Nephron (organoid): ENCODE measurements at regions not wholly inside any gene's neighbourhood (a gene's known extent, or its start where the extent isn't known, plus 50 kb on each side); places are given as distances from the start of the nearest gene placed in this dataset.

Experiments used
- H3K27ac Mint-ChIP-seq, 3 experiments: 2 replicates each; pipeline ENCODE4 v1.8.0; 2020; ENCODE audit warnings: mixed read lengths in 3 of 3, mild to moderate bottlenecking in 2 of 3, moderate library complexity in 1 of 3
- H3K27me3 Mint-ChIP-seq: 2 replicates; pipeline ENCODE4 v1.8.0; 2021; ENCODE audit warnings: low read depth, mild to moderate bottlenecking, moderate library complexity, mixed read lengths
- H3K36me3 Mint-ChIP-seq: 2 replicates; pipeline ENCODE4 v1.8.0; 2020; ENCODE audit warnings: low read depth, mixed read lengths
- H3K4me1 Mint-ChIP-seq: 2 replicates; pipeline ENCODE4 v1.8.0; 2020; ENCODE audit warnings: mixed read lengths
- H3K4me3 Mint-ChIP-seq, 3 experiments: 2 replicates each; pipeline ENCODE4 v1.8.0; 2020; ENCODE audit warnings: mild to moderate bottlenecking in 3 of 3, mixed read lengths in 3 of 3, moderate library complexity in 2 of 3
- H3K9me3 Mint-ChIP-seq: 2 replicates; pipeline ENCODE4 v1.8.0; 2020; ENCODE audit warnings: mixed read lengths
- CTCF ChIP-seq, 3 experiments: fragments of 200-600 bp; sonication (generic); IDR thresholded peaks; one replicate each; pipeline ENCODE4 v1.5.0; 2021; ENCODE audit warnings: antibody characterized with exemption in 3 of 3; ENCODE audit not compliant: unreplicated experiment in 3 of 3

- TF ChIP-seq CTCF (IDR thresholded peaks at IDR 0.05; ENCODE audit: unreplicated experiment in 3 of 3): no peak
- no peaks in the 10 kb centered on the region for H3K4me1 Mint-ChIP-seq
- H3K9me3 Mint-ChIP-seq: peaks cover 3% of the 10 kb centered on the region
- no peaks in the 10 kb centered on the region for H3K27me3 Mint-ChIP-seq
- no peak overlapping the region for H3K4me3 Mint-ChIP-seq
- H3K36me3 Mint-ChIP-seq: no peaks in the 10 kb centered on the region
- no peak overlapping the region for H3K27ac Mint-ChIP-seq
These were observed 1050.0 kb upstream of the GHITM start for GRCh38 chr10:83089335-83089734.

DNA sequence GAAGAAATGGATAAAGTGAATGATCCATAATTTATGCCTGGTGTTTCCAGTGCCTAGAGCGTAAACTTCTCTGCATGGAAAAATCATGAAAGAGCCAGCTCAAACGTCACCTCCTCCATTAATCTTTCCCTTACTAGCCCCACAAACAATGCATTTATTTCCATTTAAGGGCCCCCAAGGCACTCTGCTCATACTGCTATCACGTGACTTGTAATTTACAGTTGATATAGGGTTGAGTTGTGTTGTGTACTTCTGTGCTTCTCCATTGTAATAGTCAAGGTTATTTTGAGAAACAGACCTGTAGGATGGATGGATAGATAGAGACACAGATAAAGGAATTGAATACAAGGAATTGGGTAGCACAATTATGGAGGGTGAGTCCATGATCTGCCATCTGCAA lies 1034.7 kb upstream of the GHITM start:
- Mint-ChIP-seq H3K9me3 (peaks cover 7% of the 10 kb centered on the region), H3K36me3 (no peaks in the 10 kb centered on the region), H3K4me1 (no peaks in the 10 kb centered on the region), H3K27me3 (no peaks in the 10 kb centered on the region), H3K27ac (no peak overlapping the region), H3K4me3 (no peak overlapping the region)
- no peak for TF ChIP-seq CTCF (IDR thresholded peaks at IDR 0.05; ENCODE audit: unreplicated experiment in 3 of 3)

GRCh38 chr10:83108565-83109333 lies 1030.6 kb upstream of the GHITM start:
- H3K36me3 Mint-ChIP-seq: no peaks in the 10 kb centered on the region
- no peaks in the 10 kb centered on the region for H3K4me1 Mint-ChIP-seq
- TF ChIP-seq CTCF (IDR thresholded peaks at IDR 0.05; ENCODE audit: unreplicated experiment in 3 of 3): no peak
- H3K27ac Mint-ChIP-seq: no peak overlapping the region
- H3K27me3 Mint-ChIP-seq: no peaks in the 10 kb centered on the region
- H3K4me3 Mint-ChIP-seq: no peak overlapping the region
- peaks cover 32% of the 10 kb centered on the region for H3K9me3 Mint-ChIP-seq

DNA sequence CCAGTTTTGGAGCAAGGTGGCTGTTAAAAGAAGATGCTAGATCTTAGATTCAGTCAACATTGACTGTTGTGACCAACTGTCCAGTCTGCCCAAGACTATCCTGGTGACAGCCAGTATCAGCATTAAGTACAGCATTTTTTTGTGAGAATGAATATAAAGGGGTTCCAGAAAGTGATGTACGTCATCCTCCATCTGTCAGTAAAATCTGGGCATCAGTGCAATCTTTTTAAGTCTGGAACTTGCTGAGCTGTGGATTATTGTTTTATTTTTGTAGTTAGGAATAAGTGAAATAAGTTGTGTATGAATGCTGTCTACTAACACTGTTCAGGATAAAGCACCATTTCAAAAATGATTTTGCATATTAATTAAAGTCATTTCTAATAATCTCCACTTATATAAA lies 1020.0 kb upstream of the GHITM start:
- H3K36me3 Mint-ChIP-seq: no peaks in the 10 kb centered on the region
- H3K4me3 Mint-ChIP-seq: no peak overlapping the region
- no peaks in the 10 kb centered on the region for H3K4me1 Mint-ChIP-seq
- H3K9me3 Mint-ChIP-seq: no peaks in the 10 kb centered on the region
- no peak for TF ChIP-seq CTCF (IDR thresholded peaks at IDR 0.05; ENCODE audit: unreplicated experiment in 3 of 3)
- no peak overlapping the region for H3K27ac Mint-ChIP-seq
- H3K27me3 Mint-ChIP-seq: no peaks in the 10 kb centered on the region

GRCh38 chr10:83122336-83122735 lies 1017.0 kb upstream of the GHITM start:
- Mint-ChIP-seq H3K4me1 (no peaks in the 10 kb centered on the region), H3K36me3 (no peaks in the 10 kb centered on the region), H3K27me3 (no peaks in the 10 kb centered on the region), H3K9me3 (peaks cover 4% of the 10 kb centered on the region), H3K27ac (no peak overlapping the region), H3K4me3 (no peak overlapping the region)
- TF ChIP-seq CTCF (IDR thresholded peaks at IDR 0.05; ENCODE audit: unreplicated experiment in 3 of 3): no peak

- Mint-ChIP-seq H3K27ac (no peak overlapping the region), H3K4me3 (no peak overlapping the region), H3K27me3 (no peaks in the 10 kb centered on the region), H3K9me3 (peaks cover 4% of the 10 kb centered on the region), H3K4me1 (no peaks in the 10 kb centered on the region), H3K36me3 (no peaks in the 10 kb centered on the region)
- no peak for TF ChIP-seq CTCF (IDR thresholded peaks at IDR 0.05; ENCODE audit: unreplicated experiment in 3 of 3)
These were observed 1011.2 kb upstream of the GHITM start for GRCh38 chr10:83127942-83128575.
